GM13977 (cell line): ENCODE measurements at regions not wholly inside any gene's neighbourhood (a gene's known extent, or its start where the extent isn't known, plus 50 kb on each side); places are given as distances from the start of the nearest gene placed in this dataset.

Experiments used
- DNase-seq: peaks from one replicate; pipeline ENCODE4 v3.0.0; 2012; ENCODE audit warnings: low spot score
- in situ Hi-C: fragments of 300-500 bp; cut with MboI; formaldehyde crosslinking; loops from one replicate; pipeline ENCODE4 v1.12.0; 2022; ENCODE audit warnings: low sequenced_read_pairs, low pct_unique_long_range_greater_than_20kb, mixed read lengths, inconsistent platforms; ENCODE audit not compliant: unreplicated experiment
- TF ChIP-seq, protein P1 (sequence below): IDR thresholded peaks from 2 replicates; pipeline ENCODE4 v1.5.1; 2012; ENCODE audit warnings: mild to moderate bottlenecking, control low read depth; ENCODE audit not compliant: insufficient read depth; ENCODE audit errors: extremely low read depth, missing control alignments

- no peak for DNase-seq
- in situ Hi-C loops: no loop called here
- TF ChIP-seq, protein P1, sequence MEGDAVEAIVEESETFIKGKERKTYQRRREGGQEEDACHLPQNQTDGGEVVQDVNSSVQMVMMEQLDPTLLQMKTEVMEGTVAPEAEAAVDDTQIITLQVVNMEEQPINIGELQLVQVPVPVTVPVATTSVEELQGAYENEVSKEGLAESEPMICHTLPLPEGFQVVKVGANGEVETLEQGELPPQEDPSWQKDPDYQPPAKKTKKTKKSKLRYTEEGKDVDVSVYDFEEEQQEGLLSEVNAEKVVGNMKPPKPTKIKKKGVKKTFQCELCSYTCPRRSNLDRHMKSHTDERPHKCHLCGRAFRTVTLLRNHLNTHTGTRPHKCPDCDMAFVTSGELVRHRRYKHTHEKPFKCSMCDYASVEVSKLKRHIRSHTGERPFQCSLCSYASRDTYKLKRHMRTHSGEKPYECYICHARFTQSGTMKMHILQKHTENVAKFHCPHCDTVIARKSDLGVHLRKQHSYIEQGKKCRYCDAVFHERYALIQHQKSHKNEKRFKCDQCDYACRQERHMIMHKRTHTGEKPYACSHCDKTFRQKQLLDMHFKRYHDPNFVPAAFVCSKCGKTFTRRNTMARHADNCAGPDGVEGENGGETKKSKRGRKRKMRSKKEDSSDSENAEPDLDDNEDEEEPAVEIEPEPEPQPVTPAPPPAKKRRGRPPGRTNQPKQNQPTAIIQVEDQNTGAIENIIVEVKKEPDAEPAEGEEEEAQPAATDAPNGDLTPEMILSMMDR: no peak
Measured at GRCh38 chr6:23396949-23397348, 729.1 kb upstream of the NRSN1 start.

GRCh38 chr6:23403460-23403859 lies 722.6 kb upstream of the NRSN1 start:
- in situ Hi-C loops: no loop called here
- TF ChIP-seq, protein P1: no peak
- DNase-seq: no peak

DNA sequence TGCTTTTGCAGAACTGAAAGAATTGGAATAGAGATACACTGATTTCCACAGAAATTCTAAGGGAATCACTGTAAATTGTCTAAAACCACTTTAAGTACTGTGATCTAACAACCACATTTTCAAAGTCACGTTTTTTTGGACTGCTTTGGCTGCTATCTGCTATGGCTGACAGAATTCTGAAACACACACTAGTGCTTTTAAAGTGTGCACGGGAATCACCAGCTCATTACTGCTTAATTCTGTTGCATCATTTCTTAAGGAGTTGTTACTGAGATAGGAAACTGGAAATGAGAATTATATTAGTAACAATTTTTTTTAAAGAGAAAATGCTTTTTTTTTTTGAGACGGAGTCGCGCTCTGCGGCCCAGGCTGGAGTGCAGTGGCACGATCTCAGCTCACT lies 716.5 kb upstream of the NRSN1 start:
- in situ Hi-C loops: no loop called here
- TF ChIP-seq, protein P1: no peak
- DNase-seq: no peak

GRCh38 chr6:23410439-23410838 lies 715.6 kb upstream of the NRSN1 start:
- no peak for DNase-seq
- in situ Hi-C loops: no loop called here
- TF ChIP-seq, protein P1: no peak

DNA sequence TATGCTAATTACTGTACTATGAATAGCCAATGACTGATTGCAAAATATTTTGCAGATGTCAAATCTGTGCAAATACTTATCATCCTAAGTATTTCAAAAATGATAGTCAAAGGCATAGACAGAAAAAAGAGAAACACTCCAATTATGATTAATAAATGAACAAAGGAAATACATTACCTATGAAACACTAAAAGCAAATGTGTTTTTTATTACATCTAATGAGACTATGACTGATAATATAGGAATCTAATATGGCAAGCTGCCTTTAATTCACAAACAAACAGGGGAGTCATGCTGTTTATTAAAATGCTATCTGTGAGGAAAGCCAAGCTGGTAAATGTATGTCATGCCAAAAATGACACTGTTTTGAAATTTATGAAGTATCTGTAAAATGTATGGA lies 713.2 kb upstream of the NRSN1 start:
- no peak for DNase-seq
- TF ChIP-seq, protein P1: no peak
- in situ Hi-C loops: no loop called here

DNA sequence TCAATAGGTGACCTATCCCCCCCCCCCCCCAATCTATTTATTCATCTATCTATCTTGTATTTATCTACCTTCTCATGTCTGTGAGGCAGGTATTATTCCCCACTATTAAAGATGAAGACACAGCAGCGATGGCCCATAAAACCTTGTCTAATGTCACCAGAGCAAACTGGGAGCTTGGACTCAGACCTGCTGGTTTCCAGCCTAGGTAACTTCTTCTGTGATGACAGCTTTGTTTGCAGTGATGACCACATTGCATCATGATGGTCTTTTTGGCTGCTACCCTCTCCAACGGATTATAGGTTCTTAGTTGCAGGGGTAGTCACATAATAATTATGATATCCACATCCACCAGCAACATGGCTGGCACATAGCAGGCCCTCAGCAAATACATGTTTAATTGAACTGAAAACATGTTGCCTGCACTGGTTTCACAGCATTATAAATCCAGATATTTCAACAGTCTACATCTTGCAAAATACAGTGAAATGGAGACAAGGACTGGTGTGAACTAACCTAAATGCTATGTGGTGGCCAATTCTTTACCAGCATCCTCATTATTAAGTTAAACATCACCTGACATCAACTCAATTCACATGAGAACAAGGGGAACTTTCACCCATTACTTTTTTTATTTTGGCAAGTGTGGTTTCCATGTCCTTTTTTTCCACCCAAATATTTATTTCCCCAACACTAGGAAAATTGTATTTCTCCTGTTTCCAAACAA lies 712.5 kb upstream of the NRSN1 start:
- TF ChIP-seq, protein P1: no peak
- DNase-seq: no peak
- in situ Hi-C loops: no loop called here
